GM23248 (cell line): ENCODE measurements at regions not wholly inside any gene's neighbourhood (a gene's known extent, or its start where the extent isn't known, plus 50 kb on each side); places are given as distances from the start of the nearest gene placed in this dataset.

Experiments used
- DNase-seq: peaks from one replicate; pipeline ENCODE4 v3.0.0-alpha.2; 2015
- H2AFZ ChIP-seq: fragments of 200-600 bp; sonication (generic); 2 replicates; pipeline ENCODE4 v1.6.1; 2016; ENCODE audit warnings: antibody characterized with exemption
- H3F3A ChIP-seq: fragments of 200-600 bp; sonication (generic); 2 replicates; pipeline ENCODE4 v1.6.1; 2016; ENCODE audit warnings: mild to moderate bottlenecking, antibody characterized with exemption, mixed run types; ENCODE audit not compliant: insufficient read depth
- H3K27ac ChIP-seq: fragments of 200-600 bp; sonication (generic); 2 replicates; pipeline ENCODE4 v1.5.1; 2016; ENCODE audit warnings: mild to moderate bottlenecking
- H3K27me3 ChIP-seq: fragments of 200-600 bp; sonication (generic); replicated peaks from 2 replicates; pipeline ENCODE4 v1.6.1; 2016; ENCODE audit warnings: mild to moderate bottlenecking; ENCODE audit not compliant: insufficient read depth
- H3K36me3 ChIP-seq: fragments of 200-600 bp; sonication (generic); 2 replicates; pipeline ENCODE4 v1.6.1; 2016; ENCODE audit warnings: low read depth, mild to moderate bottlenecking
- H3K4me1 ChIP-seq: fragments of 200-600 bp; sonication (generic); 2 replicates; pipeline ENCODE4 v1.6.1; 2016; ENCODE audit warnings: mild to moderate bottlenecking; ENCODE audit not compliant: insufficient read depth
- H3K4me2 ChIP-seq: fragments of 200-600 bp; sonication (generic); one replicate; pipeline ENCODE4 v1.6.1; 2016; ENCODE audit warnings: mild to moderate bottlenecking; ENCODE audit not compliant: unreplicated experiment
- H3K4me3 ChIP-seq: fragments of 200-600 bp; sonication (generic); 2 replicates; pipeline ENCODE4 v1.5.1; 2016; ENCODE audit warnings: mild to moderate bottlenecking
- H3K79me2 ChIP-seq: fragments of 200-600 bp; sonication (generic); 2 replicates; pipeline ENCODE4 v1.6.1; 2016; ENCODE audit warnings: mild to moderate bottlenecking; ENCODE audit not compliant: insufficient read depth
- H3K9ac ChIP-seq: fragments of 200-600 bp; sonication (generic); 2 replicates; pipeline ENCODE4 v1.6.1; 2016; ENCODE audit warnings: mild to moderate bottlenecking
- H3K9me2 ChIP-seq: fragments of 200-600 bp; sonication (generic); 2 replicates; pipeline ENCODE4 v1.6.1; 2016; ENCODE audit warnings: mixed run types, mild to moderate bottlenecking, moderate library complexity; ENCODE audit not compliant: insufficient read depth
- H3K9me3 ChIP-seq: fragments of 200-600 bp; sonication (generic); one replicate; pipeline ENCODE4 v1.6.1; 2017; ENCODE audit warnings: low read depth
- H4K20me1 ChIP-seq: fragments of 200-600 bp; sonication (generic); 2 replicates; pipeline ENCODE4 v1.6.0; 2016; ENCODE audit not compliant: insufficient read depth
- EZH2 ChIP-seq: fragments of 200-600 bp; sonication (generic); IDR thresholded peaks from 2 replicates; pipeline ENCODE4 v1.6.1; 2018; ENCODE audit warnings: antibody characterized with exemption, mild to moderate bottlenecking; ENCODE audit not compliant: insufficient read depth, poor library complexity, severe bottlenecking
- EZH2phosphoT487 ChIP-seq: fragments of 200-600 bp; sonication (generic); IDR thresholded peaks from 2 replicates; pipeline ENCODE4 v1.6.1; 2018; ENCODE audit warnings: antibody characterized with exemption, moderate library complexity, mild to moderate bottlenecking, low read depth; ENCODE audit not compliant: insufficient read depth
- WGBS, 2 experiments: methylation state at CpG; one replicate each; pipeline ENCODE4 v1.1.6; 2015 to 2017; ENCODE audit warnings: low lambda C conversion rate in 2 of 2, low coverage in 1 of 2; ENCODE audit errors: missing lambda C conversion rate in 2 of 2; 5-methylcytosine and 5-hydroxymethylcytosine counted together
- in situ Hi-C: fragments of 300-500 bp; cut with MboI; formaldehyde crosslinking; loops from 2 replicates; pipeline ENCODE4 v1.15.0; 2020

GRCh38 chr10:121168545-121169216 lies 317.5 kb downstream of the WDR11 start:
- Histone ChIP-seq H3K27me3 (no peaks in the 10 kb centered on the region), H3K9me3 (no peaks in the 10 kb centered on the region), H3F3A (no peaks in the 10 kb centered on the region), H3K79me2 (no peaks in the 10 kb centered on the region), H4K20me1 (no peaks in the 10 kb centered on the region; the same call in 1 of the 2 replicates), H3K36me3 (no peaks in the 10 kb centered on the region), H3K4me1 (no peaks in the 10 kb centered on the region), H3K9me2 (no peaks in the 10 kb centered on the region), H3K9ac (no peak overlapping the region), H2AFZ (no peak overlapping the region), H3K4me2 (no peak overlapping the region), H3K27ac (no peak overlapping the region), H3K4me3 (no peak overlapping the region)
- WGBS, 2 experiments: 18 to 24% methylated on average over 5 of the region's 5 CpGs
- in situ Hi-C loops: no loop called here
- DNase-seq: no peak
- no peak for TF ChIP-seq EZH2phosphoT487
- no peak for TF ChIP-seq EZH2

DNA sequence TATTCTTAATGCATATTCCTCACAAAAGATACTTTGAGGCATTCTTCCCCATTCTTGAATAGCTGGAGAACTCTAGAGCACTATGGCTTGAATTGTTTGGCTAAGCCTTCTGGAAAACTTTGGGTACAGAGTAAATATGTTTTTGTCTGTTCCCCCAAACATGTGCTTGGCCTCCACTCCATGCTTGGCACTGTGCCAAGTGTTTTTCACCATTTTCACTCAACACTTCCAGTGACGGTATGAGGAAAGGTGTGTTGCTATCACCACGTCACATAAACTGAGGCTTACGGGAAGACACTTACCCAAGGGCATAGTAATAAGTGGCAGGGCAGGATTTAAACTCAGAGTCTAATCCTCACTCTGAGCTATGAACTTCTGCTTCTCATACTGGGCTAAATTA lies 318.2 kb downstream of the WDR11 start:
- no peak for DNase-seq
- H3K79me2 ChIP-seq: no peaks in the 10 kb centered on the region
- no peaks in the 10 kb centered on the region for H3K4me1 ChIP-seq
- H3K36me3 ChIP-seq: no peaks in the 10 kb centered on the region
- no peaks in the 10 kb centered on the region for H3K9me3 ChIP-seq
- H3K27ac ChIP-seq: no peak overlapping the region
- H3K4me3 ChIP-seq: no peak overlapping the region
- no peak overlapping the region for H3K4me2 ChIP-seq
- TF ChIP-seq EZH2phosphoT487 (no peak), EZH2 (no peak)
- no peaks in the 10 kb centered on the region; the same call in 1 of the 2 replicates for H4K20me1 ChIP-seq
- H3K9ac ChIP-seq: no peak overlapping the region
- WGBS, 2 experiments: 47 to 50% methylated on average over 3 of the region's 3 CpGs
- no peaks in the 10 kb centered on the region for H3K9me2 ChIP-seq
- in situ Hi-C loops: no loop called here
- H3K27me3 ChIP-seq: no peaks in the 10 kb centered on the region
- H3F3A ChIP-seq: no peaks in the 10 kb centered on the region
- no peak overlapping the region for H2AFZ ChIP-seq

- Histone ChIP-seq H3K27me3 (no peaks in the 10 kb centered on the region), H3K4me3 (no peak overlapping the region), H2AFZ (no peak overlapping the region), H3K9me3 (no peaks in the 10 kb centered on the region), H3K4me1 (no peaks in the 10 kb centered on the region), H3K79me2 (no peaks in the 10 kb centered on the region), H3K27ac (no peak overlapping the region), H3K36me3 (no peaks in the 10 kb centered on the region), H4K20me1 (no peaks in the 10 kb centered on the region), H3K9me2 (no peaks in the 10 kb centered on the region), H3K9ac (no peak overlapping the region), H3K4me2 (no peak overlapping the region), H3F3A (no peaks in the 10 kb centered on the region)
- WGBS, 2 experiments: 4 to 7% methylated on average over 10 of the region's 10 CpGs
- no peak for DNase-seq
- TF ChIP-seq EZH2phosphoT487 (no peak), EZH2 (no peak)
- in situ Hi-C loops: no loop called here
Observed at GRCh38 chr10:121171825-121172787, 320.9 kb downstream of the WDR11 start.

GRCh38 chr10:121179006-121179405 lies 327.8 kb downstream of the WDR11 start:
- no peaks in the 10 kb centered on the region for H3K27me3 ChIP-seq
- no peaks in the 10 kb centered on the region for H3K79me2 ChIP-seq
- no peak overlapping the region for H2AFZ ChIP-seq
- H4K20me1 ChIP-seq: no peaks in the 10 kb centered on the region
- no peak overlapping the region for H3K4me3 ChIP-seq
- TF ChIP-seq EZH2phosphoT487: no peak
- no peak for TF ChIP-seq EZH2
- no peaks in the 10 kb centered on the region for H3K9me2 ChIP-seq
- WGBS, 2 experiments: 45% methylated on average over 1 of the region's 1 CpG
- H3F3A ChIP-seq: no peaks in the 10 kb centered on the region
- DNase-seq: no peak
- H3K36me3 ChIP-seq: no peaks in the 10 kb centered on the region
- in situ Hi-C loops: no loop called here
- H3K9ac ChIP-seq: no peak overlapping the region
- no peak overlapping the region for H3K27ac ChIP-seq
- no peaks in the 10 kb centered on the region for H3K4me1 ChIP-seq
- H3K4me2 ChIP-seq: no peak overlapping the region
- H3K9me3 ChIP-seq: no peaks in the 10 kb centered on the region
